SK-N-SH (cell line): ENCODE measurements at regions not wholly inside any gene's neighbourhood (a gene's known extent, or its start where the extent isn't known, plus 50 kb on each side); places are given as distances from the start of the nearest gene placed in this dataset.

Experiments used
- CTCF ChIP-seq: fragments of 200-600 bp; sonication (generic); IDR thresholded peaks from 2 replicates; pipeline ENCODE4 v1.6.1; 2017; ENCODE audit warnings: antibody characterized with exemption, mild to moderate bottlenecking, moderate library complexity
- NRF1 ChIP-seq: IDR thresholded peaks from 2 replicates; pipeline ENCODE4 v1.6.1; 2012; ENCODE audit warnings: low read depth, mild to moderate bottlenecking, low read length
- RAD21 ChIP-seq: IDR thresholded peaks from 2 replicates; pipeline ENCODE4 v1.6.1; 2012; ENCODE audit warnings: mild to moderate bottlenecking, low read length
- TF ChIP-seq, protein P1 (sequence below): IDR thresholded peaks from 2 replicates; pipeline ENCODE4 v1.4.0; 2012; ENCODE audit warnings: low read depth, borderline replicate concordance

DNA sequence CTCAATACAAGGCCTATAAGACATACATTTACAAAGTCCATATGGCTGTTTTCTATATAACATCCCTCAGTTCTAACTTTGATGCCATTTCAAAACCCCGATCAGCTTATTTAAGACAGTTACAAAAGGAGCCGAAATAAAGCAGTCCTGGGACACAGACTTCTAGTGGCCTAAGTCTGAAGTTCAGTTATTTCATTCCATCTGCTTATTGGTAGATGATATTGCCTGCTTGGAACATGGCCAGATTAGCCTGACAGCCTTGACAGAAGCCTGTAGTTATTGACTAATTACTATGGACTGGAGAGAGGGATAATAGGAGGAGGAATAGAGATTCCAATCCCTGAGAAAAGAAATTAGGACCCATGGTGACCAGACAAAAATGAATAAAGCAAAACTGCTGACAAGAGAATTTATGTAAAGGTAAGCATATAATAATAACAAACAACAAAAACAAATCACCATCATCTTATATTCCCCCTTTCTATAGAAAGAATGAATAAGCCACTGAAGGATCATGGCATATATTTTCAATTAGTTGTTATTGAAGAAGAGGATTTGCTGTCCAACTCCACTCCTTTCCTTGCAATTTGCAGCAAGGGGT lies 206.3 kb upstream of the TOM1L1 start:
- TF ChIP-seq, protein P1, sequence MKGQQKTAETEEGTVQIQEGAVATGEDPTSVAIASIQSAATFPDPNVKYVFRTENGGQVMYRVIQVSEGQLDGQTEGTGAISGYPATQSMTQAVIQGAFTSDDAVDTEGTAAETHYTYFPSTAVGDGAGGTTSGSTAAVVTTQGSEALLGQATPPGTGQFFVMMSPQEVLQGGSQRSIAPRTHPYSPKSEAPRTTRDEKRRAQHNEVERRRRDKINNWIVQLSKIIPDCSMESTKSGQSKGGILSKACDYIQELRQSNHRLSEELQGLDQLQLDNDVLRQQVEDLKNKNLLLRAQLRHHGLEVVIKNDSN, result no peak
- TF ChIP-seq CTCF (no peak), NRF1 (no peak), RAD21 (no peak)
